HG02623 (cell line): ENCODE measurements at regions not wholly inside any gene's neighbourhood (a gene's known extent, or its start where the extent isn't known, plus 50 kb on each side); places are given as distances from the start of the nearest gene placed in this dataset.
"Not testable (repeated sequence)": the region's sequence is repeated elsewhere in the genome, so short reads cannot be mapped to it uniquely, and the experiment has no call there.

Experiments
- ATAC-seq: cut with Tn5 transposase; IDR thresholded peaks from one replicate; pipeline ENCODE4 v1.9.1; 2021; ENCODE audit warnings: moderate library complexity; ENCODE audit not compliant: unreplicated experiment

DNA sequence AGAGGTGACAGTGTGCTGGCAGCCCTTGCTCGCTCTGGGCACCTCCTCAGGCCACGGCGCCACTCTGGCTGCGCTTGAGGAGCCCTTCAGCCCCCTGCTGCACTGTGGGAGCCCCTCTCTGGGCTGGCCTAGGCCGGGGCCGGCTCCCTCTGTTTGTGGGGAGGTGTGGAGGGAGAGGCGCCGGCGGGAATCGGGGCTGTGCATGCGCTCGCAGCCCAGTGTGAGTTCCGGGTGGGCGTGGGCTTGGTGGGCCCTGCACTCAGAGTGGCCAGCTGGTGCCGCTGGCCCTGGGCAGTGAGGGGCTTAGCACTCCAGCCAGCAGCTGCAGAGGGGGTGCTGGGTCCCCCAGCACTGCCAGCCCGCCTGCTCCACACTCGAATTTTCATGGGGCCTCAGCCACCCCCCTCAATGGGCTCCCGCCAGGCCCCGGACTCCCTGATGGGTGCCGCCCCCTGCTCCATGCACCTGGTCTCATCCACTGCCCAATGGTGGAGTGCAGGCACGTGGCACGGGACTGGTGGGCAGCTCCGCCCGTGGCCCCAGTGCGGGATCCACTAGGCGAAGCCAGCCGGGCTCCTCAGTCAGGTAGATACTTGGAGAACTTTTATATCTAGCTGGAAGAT lies 96.7 kb upstream of the BET1 start:
- ATAC-seq: no peak

DNA sequence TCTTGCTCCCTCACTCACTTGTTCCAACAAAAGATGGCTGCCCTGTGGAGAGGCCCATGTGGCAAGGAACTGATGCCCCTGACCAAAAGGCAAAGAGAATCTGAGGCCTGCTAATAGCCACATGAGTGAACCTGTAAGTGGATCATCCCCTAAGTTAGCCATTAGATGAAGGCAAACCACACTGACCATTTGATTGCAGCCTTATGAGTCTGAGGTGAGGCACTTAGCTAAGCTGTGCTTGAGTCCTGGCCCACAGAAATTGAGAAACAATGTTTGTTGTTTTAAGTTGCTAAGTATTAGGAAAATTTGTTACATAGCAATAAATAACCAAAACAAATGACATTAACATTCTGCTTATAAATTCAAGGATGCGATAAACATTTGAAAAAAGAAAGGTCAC lies 100.1 kb upstream of the BET1 start:
- ATAC-seq: no peak

DNA sequence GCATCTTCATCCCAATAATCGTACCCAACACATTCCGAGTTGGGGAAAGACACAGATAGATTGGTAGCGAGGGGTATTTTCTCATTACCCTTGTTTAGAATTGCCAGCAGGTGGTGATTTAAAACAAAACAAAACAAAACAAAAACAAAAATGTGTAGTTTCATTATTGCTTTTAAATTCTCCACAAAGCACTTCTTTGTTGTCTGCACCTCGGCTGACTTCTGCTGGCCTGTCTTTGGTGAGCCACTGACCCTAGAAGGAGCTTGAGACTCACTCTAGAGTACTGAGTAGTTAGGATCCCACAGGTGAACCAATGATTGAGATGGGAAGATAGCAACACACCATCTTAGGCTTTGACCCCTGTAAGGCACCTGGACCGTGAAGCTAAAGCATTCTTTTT lies 105.4 kb upstream of the BET1 start:
- ATAC-seq: no peak

GRCh38 chr7:94111009-94111408 lies 106.9 kb upstream of the BET1 start:
- no peak for ATAC-seq

GRCh38 chr7:94115316-94115715 lies 111.2 kb upstream of the BET1 start:
- ATAC-seq: no peak

GRCh38 chr7:94123136-94123535 lies 119.0 kb upstream of the BET1 start:
- no peak for ATAC-seq

DNA sequence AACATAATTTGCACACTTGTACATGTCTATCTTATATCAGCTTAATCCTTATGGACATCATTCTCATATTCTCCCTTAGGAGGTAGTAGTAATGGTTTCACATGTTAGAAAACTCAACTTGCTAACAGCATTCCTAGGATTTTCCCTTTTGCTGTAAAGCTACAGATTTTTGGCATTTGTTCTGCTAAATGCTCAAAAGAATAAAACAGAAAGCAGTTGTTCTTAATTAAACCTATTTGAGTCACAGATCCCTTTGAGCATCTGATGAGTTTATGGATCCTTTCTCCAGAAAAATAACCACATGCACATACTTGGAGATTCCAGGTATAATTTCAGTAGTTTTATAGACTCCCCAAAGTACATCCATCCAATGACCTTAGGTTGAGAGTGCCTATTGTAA lies 122.9 kb upstream of the BET1 start:
- ATAC-seq: no peak

- ATAC-seq: no peak
Observed at GRCh38 chr7:94128072-94128471, 123.9 kb upstream of the BET1 start.

GRCh38 chr7:94129443-94130140 lies 125.4 kb upstream of the BET1 start:
- ATAC-seq: no peak

DNA sequence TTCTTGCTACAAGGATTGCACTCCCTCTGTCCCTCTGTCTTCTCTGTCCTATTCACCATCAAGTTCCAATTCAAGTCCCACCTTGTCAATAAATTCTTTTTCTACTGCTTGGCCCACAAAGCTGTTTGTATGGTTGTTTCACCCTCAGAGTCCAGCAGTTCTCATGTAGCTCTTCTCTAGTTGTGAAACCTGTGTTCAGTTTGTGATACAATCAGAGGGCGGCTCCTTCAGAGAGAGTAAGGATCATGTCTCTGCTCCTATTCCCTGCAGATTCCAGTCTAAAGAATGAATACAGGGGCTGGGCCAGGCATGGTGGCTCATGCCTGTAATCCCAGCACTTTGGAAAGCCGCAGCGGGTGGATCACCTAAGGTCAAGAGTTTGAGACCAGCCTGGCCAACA lies 126.6 kb upstream of the BET1 start:
- ATAC-seq: no peak

- no peak for ATAC-seq
Observed at GRCh38 chr7:94133460-94133859, 129.3 kb upstream of the BET1 start.

DNA sequence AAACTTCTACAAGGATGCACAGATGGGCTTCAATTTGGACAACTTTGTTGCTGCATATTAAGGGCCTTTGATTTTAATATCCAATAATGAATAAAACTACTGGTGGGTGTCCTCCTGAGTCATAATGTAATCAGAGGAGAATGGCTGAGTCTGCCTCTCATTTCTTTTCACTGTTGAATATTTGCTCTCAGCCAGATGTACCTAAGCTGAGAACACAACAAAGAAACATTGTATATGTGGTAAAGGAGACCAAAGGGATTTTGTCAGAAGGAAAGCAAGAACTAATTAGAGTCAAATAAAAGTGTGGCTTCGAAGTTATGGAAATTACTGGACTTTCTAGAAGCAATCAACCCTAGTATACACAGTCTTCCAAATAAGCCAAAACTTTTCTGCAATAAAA lies 131.0 kb upstream of the BET1 start:
- ATAC-seq: no peak

DNA sequence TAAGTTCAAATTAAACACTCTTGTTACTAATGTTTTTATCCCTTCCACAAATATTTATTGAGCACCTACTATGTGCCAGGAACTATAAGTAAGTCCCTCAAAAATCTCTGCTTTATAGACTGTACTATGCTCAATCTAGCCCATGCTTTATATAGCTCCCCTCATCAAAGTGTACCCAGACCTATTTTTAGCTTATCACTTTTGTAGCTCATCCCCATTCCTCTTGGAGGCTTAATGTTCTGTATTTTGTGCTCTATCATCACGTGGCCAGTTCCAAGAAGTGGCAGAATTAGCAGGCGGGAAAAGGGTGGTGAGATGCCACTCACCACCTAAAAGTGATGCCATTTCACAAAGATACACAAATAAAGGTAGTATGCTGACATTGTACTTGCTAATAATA lies 138.1 kb upstream of the BET1 start:
- no peak for ATAC-seq

DNA sequence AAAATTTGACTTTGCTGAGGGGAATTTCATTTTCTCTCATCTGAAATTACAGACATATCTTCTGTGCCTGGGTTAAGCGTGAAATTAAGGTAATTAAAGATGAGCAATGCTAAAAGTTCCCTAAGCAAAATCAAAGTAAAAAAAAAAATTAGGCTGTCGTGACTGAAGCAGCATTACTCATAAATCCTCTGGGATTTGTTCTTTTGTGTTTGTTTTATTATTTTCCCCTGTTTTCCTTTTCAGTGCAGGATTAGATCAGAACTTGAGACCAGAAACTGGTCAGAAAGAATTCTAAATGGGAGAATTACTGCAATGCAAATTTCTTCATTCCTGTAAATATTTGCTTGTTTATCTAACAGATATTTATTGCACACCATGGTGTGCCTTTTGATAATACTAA lies 141.4 kb upstream of the BET1 start:
- no peak for ATAC-seq

DNA sequence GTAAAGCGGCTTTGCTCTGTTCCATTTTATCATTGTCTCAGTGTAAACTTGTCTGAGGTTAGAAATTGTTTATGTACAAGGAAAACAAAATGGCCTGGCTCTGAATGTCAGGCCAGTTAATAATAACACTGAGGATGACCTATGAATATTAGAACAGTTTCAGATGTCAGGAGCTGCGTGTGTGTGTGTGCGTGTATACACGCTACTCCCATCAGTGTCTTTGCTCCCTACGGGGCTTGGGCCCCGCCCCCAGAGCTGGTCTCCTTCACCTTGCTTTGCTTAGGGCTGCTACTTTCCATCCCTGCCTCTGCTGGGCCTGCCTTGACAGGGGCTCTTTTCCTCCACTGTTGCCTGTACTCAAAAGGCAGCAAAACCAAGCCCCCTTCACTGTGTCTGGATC lies 142.3 kb upstream of the BET1 start:
- ATAC-seq: no peak

DNA sequence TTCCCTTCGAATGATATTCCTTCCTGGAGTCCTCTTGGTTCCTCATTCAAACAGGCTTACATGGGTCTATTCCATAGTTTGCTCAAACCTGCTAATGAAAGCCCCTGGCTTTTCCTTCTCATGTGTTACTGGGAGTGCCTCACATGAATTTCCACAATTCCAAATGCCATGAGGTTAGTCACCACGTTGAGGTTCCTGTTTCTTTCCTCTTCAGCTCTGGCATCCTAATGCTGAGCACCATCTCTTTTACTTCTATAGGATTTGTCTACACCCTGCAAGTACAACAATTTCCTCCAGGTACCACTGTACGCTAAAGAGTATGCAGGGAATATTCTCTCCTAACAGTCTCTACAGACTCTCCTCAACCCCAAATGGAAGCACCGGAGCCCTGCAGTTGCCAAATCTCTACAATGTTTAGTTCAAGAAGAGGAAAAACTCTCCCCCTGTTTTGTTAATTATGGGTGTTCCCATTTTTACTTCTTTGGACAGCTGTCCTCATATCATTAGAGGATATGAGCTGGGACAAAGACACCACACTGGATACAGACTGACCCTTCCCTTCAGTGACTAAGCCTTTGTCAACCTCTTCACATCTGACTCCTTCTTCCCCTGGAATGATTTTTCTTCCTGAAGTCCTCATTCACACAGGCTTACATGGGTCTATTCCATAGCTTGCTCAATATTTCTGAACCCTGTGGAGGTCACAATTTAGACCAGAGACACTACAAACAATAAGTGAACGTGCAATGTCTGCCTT lies 145.8 kb upstream of the BET1 start:
- ATAC-seq: no peak

DNA sequence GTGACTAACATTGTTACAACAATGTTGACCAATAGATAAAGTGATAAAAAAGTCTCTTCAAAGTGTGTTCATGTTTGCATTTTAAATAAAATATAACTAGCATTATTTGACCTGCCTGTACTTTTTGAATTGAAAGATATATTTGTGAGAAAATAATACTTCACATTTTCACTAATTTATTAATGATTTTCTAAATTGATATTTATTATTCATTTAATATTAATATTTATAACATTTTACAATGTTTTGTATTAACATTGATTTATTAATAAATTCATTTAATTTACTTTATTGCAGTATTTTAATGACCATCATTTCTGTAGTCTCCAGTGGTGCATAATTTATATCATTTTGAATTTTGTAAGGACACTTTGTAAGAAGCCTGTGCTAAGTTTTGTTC lies 150.0 kb upstream of the BET1 start:
- ATAC-seq: no peak

- ATAC-seq: no peak
Observed at GRCh38 chr7:94154858-94155257, 150.7 kb upstream of the BET1 start.

DNA sequence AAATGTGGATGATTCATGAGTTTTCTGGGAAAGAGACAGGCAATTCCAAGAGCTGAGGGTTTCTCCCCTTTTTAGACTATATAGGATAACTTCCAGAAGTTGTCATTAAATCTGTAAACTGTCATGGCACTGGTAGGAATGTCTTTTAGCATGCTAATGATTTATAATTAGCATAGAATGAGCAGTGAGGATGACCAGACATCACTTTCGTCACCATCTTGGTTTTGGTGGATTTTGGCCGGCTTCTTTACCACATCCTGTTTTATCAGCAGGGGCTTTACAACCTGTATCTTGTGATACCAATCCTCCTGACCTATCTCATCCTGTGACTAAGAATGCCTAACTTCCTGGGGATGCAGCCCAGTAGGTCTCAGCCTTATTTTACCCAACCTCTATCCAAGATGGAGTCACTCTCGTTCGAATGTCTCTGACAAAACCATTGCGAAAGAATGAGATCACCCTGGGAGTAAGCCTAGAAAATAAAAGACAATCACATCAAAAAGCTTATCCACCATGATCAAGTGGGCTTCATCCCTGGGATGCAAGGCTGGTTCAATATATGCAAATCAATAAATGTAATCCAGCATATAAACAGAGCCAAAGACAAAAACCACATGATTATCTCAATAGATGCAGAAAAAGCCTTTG lies 153.6 kb upstream of the BET1 start:
- not testable (repeated sequence) for ATAC-seq

DNA sequence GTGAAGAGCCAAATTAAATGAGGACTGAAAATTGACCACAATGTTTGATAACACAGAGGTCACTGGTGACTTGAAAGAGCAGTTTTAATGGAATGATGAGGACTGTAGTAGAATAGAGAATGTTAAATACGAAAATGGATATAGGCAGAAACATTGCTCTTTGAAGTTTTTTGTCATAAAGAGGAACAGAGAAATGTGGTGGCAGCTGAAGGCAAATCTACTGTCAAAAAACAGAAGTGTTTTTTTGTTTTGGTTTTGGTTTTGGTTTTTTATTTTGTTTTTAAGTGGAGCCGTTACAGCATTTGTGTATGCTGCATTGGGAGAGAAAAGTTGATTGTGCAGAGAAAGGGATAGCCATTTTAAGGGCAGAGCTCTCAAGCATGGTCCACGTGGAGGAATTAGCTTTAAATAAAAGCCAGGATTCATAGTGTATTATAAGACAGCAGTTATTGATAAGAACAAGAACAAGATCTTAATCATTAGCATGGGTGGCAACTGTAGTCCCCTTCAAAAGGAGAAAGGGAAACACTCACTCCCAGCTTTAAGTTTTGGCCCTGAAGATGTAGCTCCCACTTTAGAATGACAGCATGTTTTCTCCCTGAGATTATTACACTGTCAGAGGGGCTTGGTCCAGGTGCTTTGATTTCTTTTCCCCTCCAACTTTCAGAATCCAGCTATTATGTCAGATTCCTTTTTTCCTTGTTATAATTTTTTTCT lies 156.7 kb upstream of the BET1 start:
- ATAC-seq: peak; percentile 95

DNA sequence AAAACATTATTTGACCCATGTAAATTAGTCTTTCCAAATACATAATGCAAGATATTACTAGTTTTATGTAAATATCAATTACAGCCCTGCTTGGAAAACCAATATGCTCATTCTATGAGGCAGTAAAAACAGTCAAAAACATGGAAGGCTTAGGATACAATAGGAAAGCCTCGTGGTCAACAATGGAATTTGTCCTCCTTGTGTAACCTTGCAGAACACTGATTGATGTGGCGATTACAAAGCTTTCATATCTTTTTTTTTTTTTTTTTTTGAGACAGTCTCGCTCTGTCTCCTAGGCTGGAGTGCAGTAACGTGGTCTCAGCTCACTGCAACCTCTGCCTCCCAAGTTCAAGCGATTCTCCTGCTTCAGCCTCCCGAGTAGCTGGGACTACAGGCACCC lies 157.3 kb upstream of the BET1 start:
- ATAC-seq: no peak
